WERI-Rb-1 (cell line): ENCODE measurements at regions not wholly inside any gene's neighbourhood (a gene's known extent, or its start where the extent isn't known, plus 50 kb on each side); places are given as distances from the start of the nearest gene placed in this dataset.
A peak's percentile ranks its signal among the peaks of the same experiment; 100 is the strongest.
"Not testable (repeated sequence)": the region's sequence is repeated elsewhere in the genome, so short reads cannot be mapped to it uniquely, and the experiment has no call there.

ENCODE experiments used
- DNase-seq: peaks from one replicate; pipeline ENCODE4 v3.0.0-alpha.2; 2020
- H3K27ac ChIP-seq: fragments of 250-450 bp; sonication (Bioruptor Pico); 2 replicates; pipeline ENCODE4 v1.5.1; 2020; ENCODE audit warnings: mild to moderate bottlenecking, moderate library complexity
- H3K27me3 ChIP-seq: fragments of 250-450 bp; sonication (Bioruptor Pico); 2 replicates; pipeline ENCODE4 v1.5.1; 2021; ENCODE audit warnings: mild to moderate bottlenecking, low read depth, moderate library complexity; ENCODE audit not compliant: insufficient read depth, severe bottlenecking
- H3K36me3 ChIP-seq: fragments of 250-450 bp; sonication (Bioruptor Pico); 2 replicates; pipeline ENCODE4 v1.5.1; 2020; ENCODE audit warnings: mild to moderate bottlenecking, moderate library complexity
- H3K4me3 ChIP-seq: 2 replicates; pipeline ENCODE4 v1.5.1; 2011; ENCODE audit warnings: low read depth, mild to moderate bottlenecking, control low read depth, low read length
- H3K9me3 ChIP-seq: fragments of 250-450 bp; sonication (Bioruptor Pico); 2 replicates; pipeline ENCODE4 v1.5.1; 2021; ENCODE audit warnings: mild to moderate bottlenecking, moderate library complexity; ENCODE audit not compliant: severe bottlenecking
- CTCF ChIP-seq: IDR thresholded peaks from 2 replicates; pipeline ENCODE4 v1.5.1; 2011; ENCODE audit warnings: low read depth, mild to moderate bottlenecking, control low read depth, inconsistent platforms, low read length

GRCh38 chr16:29117631-29118030, 132.8 kb downstream of the LAT start:
- Histone ChIP-seq H3K36me3 (no peaks in the 10 kb centered on the region), H3K27me3 (no peaks in the 10 kb centered on the region), H3K27ac (no peak overlapping the region), H3K4me3 (no peak overlapping the region), H3K9me3 (no peaks in the 10 kb centered on the region)
- DNase-seq = no peak
- no peak for TF ChIP-seq CTCF

- H3K4me3 ChIP-seq = no peak overlapping the region
- H3K27ac ChIP-seq = no peak overlapping the region
- H3K9me3 ChIP-seq = no peaks in the 10 kb centered on the region
- no peak for DNase-seq
- TF ChIP-seq CTCF = no peak
- H3K36me3 ChIP-seq = no peaks in the 10 kb centered on the region
- no peaks in the 10 kb centered on the region for H3K27me3 ChIP-seq
These were observed 132.1 kb downstream of the LAT start for GRCh38 chr16:29116980-29117379.

- not testable (repeated sequence) for DNase-seq, H3K4me3 ChIP-seq
These were observed 131.4 kb downstream of the LAT start for GRCh38 chr16:29116207-29116606.

DNA sequence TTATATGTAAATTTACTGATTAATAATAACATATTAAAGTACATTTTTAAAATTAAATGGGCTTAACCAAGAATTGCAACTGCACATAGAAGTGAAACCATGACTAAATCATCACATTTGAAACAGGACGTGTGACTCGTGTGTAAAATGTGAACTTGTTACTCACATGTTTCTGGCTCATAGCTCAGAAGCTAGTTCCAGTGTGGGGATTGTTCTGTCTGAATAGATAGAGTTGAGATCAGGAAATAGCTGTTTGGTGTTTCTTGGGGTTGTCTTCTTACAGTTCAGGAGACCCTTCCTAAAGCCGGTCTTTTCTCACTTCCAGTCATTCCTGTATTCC, 130.9 kb downstream of the LAT start:
- H3K27me3 ChIP-seq, DNase-seq, H3K36me3 ChIP-seq, H3K27ac ChIP-seq, H3K9me3 ChIP-seq, H3K4me3 ChIP-seq: not testable (repeated sequence)

More at GRCh38 chr16:29116207-29116606, 131.4 kb downstream of the LAT start:
- not testable (repeated sequence) for H3K27ac ChIP-seq, H3K36me3 ChIP-seq, H3K27me3 ChIP-seq, H3K9me3 ChIP-seq

GRCh38 chr16:29114989-29115801, 130.3 kb downstream of the LAT start:
- H3K27ac ChIP-seq, H3K9me3 ChIP-seq, H3K4me3 ChIP-seq, H3K36me3 ChIP-seq, H3K27me3 ChIP-seq: not testable (repeated sequence)
- peak; percentile 69 for TF ChIP-seq CTCF
- peak; percentile 43 for DNase-seq

DNA sequence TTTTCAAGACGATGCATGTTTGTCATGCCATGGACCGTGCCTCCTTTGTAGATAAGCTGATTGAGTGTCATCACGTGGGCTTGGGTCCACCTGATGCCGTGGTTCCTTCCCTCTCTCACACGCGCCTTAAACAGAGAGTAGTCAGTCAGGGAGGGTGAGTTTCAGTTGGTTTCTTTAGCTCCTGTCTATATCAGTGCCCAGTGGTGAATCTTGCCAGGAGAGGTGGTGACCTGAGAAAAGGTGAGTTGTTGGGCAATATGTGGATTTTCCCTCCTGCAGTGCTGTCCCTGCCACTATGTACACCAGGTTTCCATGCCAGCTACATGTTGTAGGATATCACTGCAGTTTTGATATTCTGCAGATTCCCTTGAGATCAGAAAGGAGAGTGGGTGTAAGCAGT, 129.7 kb downstream of the LAT start:
- no peak for TF ChIP-seq CTCF
- Histone ChIP-seq H3K27me3 (no peaks in the 10 kb centered on the region), H3K4me3 (no peak overlapping the region), H3K9me3 (no peaks in the 10 kb centered on the region), H3K36me3 (no peaks in the 10 kb centered on the region), H3K27ac (no peak overlapping the region)
- peak; percentile 38 for DNase-seq

GRCh38 chr16:29113446-29113845, 128.6 kb downstream of the LAT start:
- H3K27ac ChIP-seq, H3K27me3 ChIP-seq, DNase-seq, H3K9me3 ChIP-seq, H3K36me3 ChIP-seq, H3K4me3 ChIP-seq: not testable (repeated sequence)
